HEK293 (cell line): ENCODE measurements at regions not wholly inside any gene's neighbourhood (a gene's known extent, or its start where the extent isn't known, plus 50 kb on each side); places are given as distances from the start of the nearest gene placed in this dataset.
"Not testable (repeated sequence)": the region's sequence is repeated elsewhere in the genome, so short reads cannot be mapped to it uniquely, and the experiment has no call there.

Source experiments
- CTCF ChIA-PET: fragments of 350-600 bp; formaldehyde crosslinking; extraction: SDS; loops from one replicate; lab custom pipeline; 2021; ENCODE audit warnings: antibody characterized with exemption; lab: Yijun Ruan, JAX
- POLR2A ChIA-PET: fragments of 300-600 bp; formaldehyde crosslinking; extraction: SDS; loops from one replicate; lab custom pipeline; 2020; ENCODE audit warnings: antibody characterized with exemption, inconsistent platforms; lab: Yijun Ruan, JAX
- H3K27ac ChIP-seq: fragments of 200-500 bp; sonication (Bioruptor generic); 2 replicates; pipeline ENCODE4 v1.5.1; 2014; ENCODE audit warnings: low read depth, low read length, control low read depth, inconsistent platforms; ENCODE audit errors: extremely low read depth
- H3K36me3 ChIP-seq, 2 experiments: fragments of 200-500 bp in 1 of 2; sonication (Bioruptor generic) in 1 of 2; 1 replicate in 1 of 2; 2 replicates in 1 of 2; pipeline ENCODE4 v1.5.1; 2014 to 2017; ENCODE audit warnings: inconsistent platforms in 2 of 2, low read length in 2 of 2; ENCODE audit not compliant: control insufficient read depth in 2 of 2, insufficient read depth in 1 of 2
- H3K4me1 ChIP-seq: fragments of 200-500 bp; sonication (Bioruptor generic); 2 replicates; pipeline ENCODE4 v1.5.1; 2014; ENCODE audit warnings: mild to moderate bottlenecking, low read length, inconsistent platforms; ENCODE audit not compliant: control insufficient read depth, insufficient read depth
- H3K4me3 ChIP-seq: 2 replicates; pipeline ENCODE4 v1.5.1; 2011; ENCODE audit warnings: low read depth, mild to moderate bottlenecking, control low read depth, low read length, moderate library complexity
- H3K9me3 ChIP-seq: fragments of 200-500 bp; sonication (Bioruptor generic); 2 replicates; pipeline ENCODE4 v1.5.1; 2014; ENCODE audit warnings: low read depth, low read length, inconsistent platforms; ENCODE audit not compliant: control insufficient read depth, insufficient read depth
- HIC1 ChIP-seq: fragments of 450-650 bp; formaldehyde crosslinking; IDR thresholded peaks from 2 replicates; pipeline ENCODE4 v1.5.1; 2016; ENCODE audit warnings: missing biosample characterization, missing genetic modification characterization
- HOXC10 ChIP-seq: sonication (generic); formaldehyde crosslinking; IDR thresholded peaks from 2 replicates; pipeline ENCODE4 v1.8.1; 2023; ENCODE audit warnings: mild to moderate bottlenecking, missing genetic modification reagents
- RBAK ChIP-seq: fragments of 450-650 bp; formaldehyde crosslinking; IDR thresholded peaks from 2 replicates; pipeline ENCODE4 v1.5.1; 2016; ENCODE audit warnings: missing biosample characterization, missing genetic modification characterization
- REPIN1 ChIP-seq: fragments of 450-650 bp; formaldehyde crosslinking; IDR thresholded peaks from 2 replicates; pipeline ENCODE4 v1.5.1; 2017; ENCODE audit warnings: missing biosample characterization, missing genetic modification characterization, low read depth
- ZBTB6 ChIP-seq: fragments of 450-650 bp; formaldehyde crosslinking; IDR thresholded peaks from 2 replicates; pipeline ENCODE4 v1.5.1; 2017; ENCODE audit warnings: missing biosample characterization, missing genetic modification characterization
- ZBTB7A ChIP-seq: fragments of 450-650 bp; formaldehyde crosslinking; IDR thresholded peaks from 2 replicates; pipeline ENCODE4 v1.5.1; 2016; ENCODE audit warnings: low read depth, missing biosample characterization, missing genetic modification characterization
- ZBTB8A ChIP-seq: fragments of 450-650 bp; formaldehyde crosslinking; IDR thresholded peaks from 2 replicates; pipeline ENCODE4 v1.5.1; 2016; ENCODE audit warnings: missing biosample characterization, missing genetic modification characterization
- ZNF133 ChIP-seq: fragments of 450-650 bp; formaldehyde crosslinking; IDR thresholded peaks from 2 replicates; pipeline ENCODE4 v1.5.1; 2016; ENCODE audit warnings: missing biosample characterization, missing genetic modification characterization
- ZNF184 ChIP-seq: fragments of 450-650 bp; IDR thresholded peaks from 2 replicates; pipeline ENCODE4 v1.5.1; 2018; ENCODE audit warnings: missing biosample characterization, mild to moderate bottlenecking, missing genetic modification characterization
- ZNF394 ChIP-seq: fragments of 450-650 bp; formaldehyde crosslinking; IDR thresholded peaks from 2 replicates; pipeline ENCODE4 v1.5.1; 2016; ENCODE audit warnings: missing biosample characterization, missing genetic modification characterization, mild to moderate bottlenecking, moderate library complexity, borderline replicate concordance
- ZNF473 ChIP-seq: fragments of 450-650 bp; formaldehyde crosslinking; IDR thresholded peaks from 2 replicates; pipeline ENCODE4 v1.5.1; 2017; ENCODE audit warnings: missing biosample characterization, missing genetic modification characterization
- ZNF580 ChIP-seq: fragments of 450-650 bp; formaldehyde crosslinking; IDR thresholded peaks from 2 replicates; pipeline ENCODE4 v1.5.1; 2016; ENCODE audit warnings: missing biosample characterization, missing genetic modification characterization
- ZNF585B ChIP-seq: fragments of 450-650 bp; formaldehyde crosslinking; IDR thresholded peaks from 2 replicates; pipeline ENCODE4 v1.5.1; 2016; ENCODE audit warnings: missing biosample characterization, missing genetic modification characterization
- ZNF747 ChIP-seq: fragments of 450-650 bp; formaldehyde crosslinking; IDR thresholded peaks from 2 replicates; pipeline ENCODE4 v1.5.1; 2016; ENCODE audit warnings: missing biosample characterization, missing genetic modification characterization
- ZNF791 ChIP-seq: fragments of 450-650 bp; formaldehyde crosslinking; IDR thresholded peaks from 2 replicates; pipeline ENCODE4 v1.5.1; 2016; ENCODE audit warnings: missing biosample characterization, missing genetic modification characterization
- ZNF837 ChIP-seq: fragments of 450-650 bp; formaldehyde crosslinking; IDR thresholded peaks from 2 replicates; pipeline ENCODE4 v1.5.1; 2016; ENCODE audit warnings: missing biosample characterization, missing genetic modification characterization
- TF ChIP-seq, protein P1 (sequence below): fragments of 450-650 bp; formaldehyde crosslinking; IDR thresholded peaks from 2 replicates; pipeline ENCODE4 v1.5.1; 2016; ENCODE audit warnings: missing biosample characterization, missing genetic modification characterization

- Histone ChIP-seq H3K27ac (no peak overlapping the region), H3K36me3 (no peaks in the 10 kb centered on the region), H3K4me3 (no peak overlapping the region), H3K9me3 (no peaks in the 10 kb centered on the region), H3K4me1 (no peaks in the 10 kb centered on the region)
- POLR2A ChIA-PET = no interaction called here
- CTCF ChIA-PET = no interaction called here
- no peak for TF ChIP-seq ZNF580 (tag by site-specific recombination)
- TF ChIP-seq ZBTB7A (tag by site-specific recombination) = no peak
- no peak for TF ChIP-seq HIC1 (tag by site-specific recombination)
- TF ChIP-seq, protein P1, sequence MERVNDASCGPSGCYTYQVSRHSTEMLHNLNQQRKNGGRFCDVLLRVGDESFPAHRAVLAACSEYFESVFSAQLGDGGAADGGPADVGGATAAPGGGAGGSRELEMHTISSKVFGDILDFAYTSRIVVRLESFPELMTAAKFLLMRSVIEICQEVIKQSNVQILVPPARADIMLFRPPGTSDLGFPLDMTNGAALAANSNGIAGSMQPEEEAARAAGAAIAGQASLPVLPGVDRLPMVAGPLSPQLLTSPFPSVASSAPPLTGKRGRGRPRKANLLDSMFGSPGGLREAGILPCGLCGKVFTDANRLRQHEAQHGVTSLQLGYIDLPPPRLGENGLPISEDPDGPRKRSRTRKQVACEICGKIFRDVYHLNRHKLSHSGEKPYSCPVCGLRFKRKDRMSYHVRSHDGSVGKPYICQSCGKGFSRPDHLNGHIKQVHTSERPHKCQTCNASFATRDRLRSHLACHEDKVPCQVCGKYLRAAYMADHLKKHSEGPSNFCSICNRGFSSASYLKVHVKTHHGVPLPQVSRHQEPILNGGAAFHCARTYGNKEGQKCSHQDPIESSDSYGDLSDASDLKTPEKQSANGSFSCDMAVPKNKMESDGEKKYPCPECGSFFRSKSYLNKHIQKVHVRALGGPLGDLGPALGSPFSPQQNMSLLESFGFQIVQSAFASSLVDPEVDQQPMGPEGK = no peak
- no peak for TF ChIP-seq REPIN1 (tag by site-specific recombination)
- TF ChIP-seq ZNF585B = no peak
- TF ChIP-seq ZNF837 (tag by site-specific recombination) = no peak
- no peak for TF ChIP-seq ZNF791 (tag by site-specific recombination)
- TF ChIP-seq ZBTB8A (tag by site-specific recombination) = no peak
- TF ChIP-seq RBAK (tag by site-specific recombination) = no peak
- TF ChIP-seq ZNF184 (tag by site-specific recombination) = no peak
Measured at GRCh38 chr3:80643421-80643820, 875.6 kb upstream of the ROBO1 start.

DNA sequence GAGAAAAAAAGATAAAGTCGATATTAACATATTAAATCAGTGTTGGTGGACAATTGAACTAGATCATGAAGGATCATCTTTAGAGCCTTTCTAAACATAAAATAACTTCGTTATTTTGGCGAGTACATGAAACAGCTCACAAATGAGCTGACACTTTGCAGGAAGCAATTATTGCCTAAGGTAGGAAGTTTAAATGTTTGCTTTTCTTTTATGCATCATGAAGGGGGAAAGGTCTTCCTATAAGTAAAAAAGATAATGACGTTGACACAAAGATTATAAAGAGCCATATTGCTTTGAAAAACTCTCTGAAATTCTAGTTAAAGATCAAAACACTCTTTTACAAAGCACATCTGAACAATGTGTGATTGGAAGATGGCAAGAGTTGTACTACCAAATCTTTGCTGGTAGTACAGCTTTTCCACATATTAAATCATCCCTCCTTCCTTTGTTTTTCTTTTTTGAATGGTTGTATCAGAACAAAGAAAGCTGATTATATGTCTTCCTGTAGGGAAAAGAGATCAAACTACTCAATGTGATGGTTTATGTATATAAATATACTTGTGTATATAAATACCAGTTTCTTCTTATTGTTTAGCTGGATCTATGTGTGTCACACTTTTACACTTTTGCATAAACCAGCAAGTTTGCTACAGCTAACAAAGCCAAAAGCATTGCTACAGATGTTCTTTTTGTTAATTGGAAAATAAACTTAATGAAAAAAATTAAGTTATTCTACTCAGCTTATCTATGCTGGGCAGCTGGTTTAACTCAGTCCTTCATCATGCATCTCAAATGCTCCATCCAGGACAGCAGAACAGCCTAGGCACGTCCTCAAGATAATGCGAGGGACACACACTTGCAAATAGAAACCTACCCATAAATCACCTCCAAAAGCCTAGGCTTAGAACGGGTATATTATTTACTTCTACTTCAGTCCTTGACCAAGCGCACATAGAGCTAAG lies 850.8 kb upstream of the ROBO1 start:
- ChIA-PET CTCF (no interaction called here), POLR2A (no interaction called here)
- no peak overlapping the region for H3K27ac ChIP-seq
- H3K4me1 ChIP-seq = no peaks in the 10 kb centered on the region
- no peaks in the 10 kb centered on the region for H3K36me3 ChIP-seq
- H3K9me3 ChIP-seq = no peaks in the 10 kb centered on the region
- TF ChIP-seq ZNF133 = no peak
- no peak for TF ChIP-seq HOXC10
- TF ChIP-seq ZNF184 (tag by site-specific recombination) = no peak
- TF ChIP-seq ZNF394 (tag by site-specific recombination) = no peak
- no peak for TF ChIP-seq ZBTB6
- H3K4me3 ChIP-seq = no peak overlapping the region

DNA sequence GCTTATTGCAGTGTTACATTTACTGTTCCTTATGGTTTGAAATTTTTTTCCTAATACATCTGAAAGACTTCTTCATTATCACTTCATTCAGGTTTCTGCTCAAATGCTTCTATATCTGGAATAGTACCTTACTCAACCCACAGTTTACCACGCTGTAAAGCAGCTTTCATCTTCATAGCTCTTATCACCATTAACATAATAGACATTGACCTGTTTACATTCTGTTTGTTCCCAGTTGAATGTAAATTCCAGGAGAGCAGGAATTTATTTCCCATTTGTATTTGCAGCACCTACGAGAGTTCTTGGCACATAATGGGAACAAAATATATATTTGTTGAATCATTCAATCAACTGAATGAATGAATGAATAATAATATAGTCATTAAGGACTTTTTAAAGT lies 844.6 kb upstream of the ROBO1 start:
- Histone ChIP-seq H3K9me3 (no peaks in the 10 kb centered on the region), H3K4me3 (no peak overlapping the region), H3K36me3 (no peaks in the 10 kb centered on the region), H3K27ac (no peak overlapping the region), H3K4me1 (no peaks in the 10 kb centered on the region)
- POLR2A ChIA-PET = no interaction called here
- CTCF ChIA-PET = no interaction called here
- TF ChIP-seq ZNF473 (tag by site-specific recombination) (no peak), HOXC10 (no peak), ZNF747 (tag by site-specific recombination) (no peak)

- CTCF ChIA-PET, H3K9me3 ChIP-seq, H3K27ac ChIP-seq, H3K4me1 ChIP-seq, POLR2A ChIA-PET, H3K36me3 ChIP-seq, H3K4me3 ChIP-seq: not testable (repeated sequence)
Measured at GRCh38 chr3:80608072-80608471, 840.3 kb upstream of the ROBO1 start.
